GM06990 (cell line): ENCODE measurements at regions not wholly inside any gene's neighbourhood (a gene's known extent, or its start where the extent isn't known, plus 50 kb on each side); places are given as distances from the start of the nearest gene placed in this dataset.

ENCODE experiments used
- DNase-seq: peaks from one replicate; pipeline ENCODE4 v3.0.0-alpha.2; 2011; ENCODE audit not compliant: insufficient read length; ENCODE audit errors: extremely low read depth
- H3K27me3 ChIP-seq: replicated peaks from 2 replicates; pipeline ENCODE4 v1.6.0; 2011; ENCODE audit warnings: low read length; ENCODE audit not compliant: control insufficient read depth, insufficient read depth
- H3K36me3 ChIP-seq: 2 replicates; pipeline ENCODE4 v1.5.1; 2011; ENCODE audit warnings: low read length; ENCODE audit not compliant: control insufficient read depth, insufficient read depth
- H3K4me3 ChIP-seq: replicated peaks from 2 replicates; pipeline ENCODE4 v1.5.1; 2011; ENCODE audit warnings: low read depth, mild to moderate bottlenecking, control low read depth, low read length
- TF ChIP-seq, protein P1 (sequence below): IDR thresholded peaks from 2 replicates; pipeline ENCODE4 v1.5.1; 2011; ENCODE audit warnings: low read length, control low read depth, mild to moderate bottlenecking, inconsistent platforms; ENCODE audit not compliant: insufficient read depth, poor library complexity, severe bottlenecking

DNA sequence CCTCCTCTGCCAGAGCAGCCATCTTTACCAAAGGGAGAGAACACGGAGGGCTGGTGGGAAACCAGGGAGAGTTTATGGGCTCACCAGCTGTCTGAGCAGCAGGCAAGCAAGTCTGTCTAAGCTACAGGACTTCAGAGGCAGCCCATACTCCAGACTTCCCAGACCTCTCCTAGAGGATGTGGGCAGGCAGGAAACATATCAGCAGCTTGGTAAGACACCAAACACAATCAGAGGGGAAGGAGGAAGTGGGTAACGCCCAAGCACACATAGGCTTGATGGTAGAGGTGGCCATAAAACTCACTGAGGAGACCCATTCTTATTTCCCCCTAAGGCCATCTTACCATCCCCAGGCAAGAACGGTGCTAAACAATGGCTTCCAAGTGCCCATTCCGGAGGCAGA, 143.1 kb upstream of the ARID1B start:
- no peak overlapping the region for H3K4me3 ChIP-seq

DNA sequence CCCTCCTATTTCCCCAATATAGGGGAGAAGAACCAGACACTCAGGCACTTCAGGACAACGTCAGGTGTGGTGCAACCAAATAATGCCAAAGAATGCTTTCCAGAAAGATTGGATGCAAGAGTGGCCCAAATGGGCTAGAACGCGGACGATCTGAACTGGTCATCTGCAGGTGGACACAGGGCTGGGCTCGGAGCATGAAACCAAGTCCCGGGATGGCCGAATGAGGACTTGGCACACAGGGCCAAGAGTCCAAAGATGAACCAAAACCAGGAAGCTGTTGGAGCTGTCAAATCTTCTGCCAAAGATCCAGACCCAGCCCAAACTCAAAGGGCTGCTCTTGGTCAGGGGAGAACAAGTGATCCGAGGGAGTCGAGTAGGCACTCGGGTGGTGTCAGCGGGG, 143.9 kb upstream of the ARID1B start:
- no peak overlapping the region for H3K4me3 ChIP-seq
- TF ChIP-seq, protein P1, sequence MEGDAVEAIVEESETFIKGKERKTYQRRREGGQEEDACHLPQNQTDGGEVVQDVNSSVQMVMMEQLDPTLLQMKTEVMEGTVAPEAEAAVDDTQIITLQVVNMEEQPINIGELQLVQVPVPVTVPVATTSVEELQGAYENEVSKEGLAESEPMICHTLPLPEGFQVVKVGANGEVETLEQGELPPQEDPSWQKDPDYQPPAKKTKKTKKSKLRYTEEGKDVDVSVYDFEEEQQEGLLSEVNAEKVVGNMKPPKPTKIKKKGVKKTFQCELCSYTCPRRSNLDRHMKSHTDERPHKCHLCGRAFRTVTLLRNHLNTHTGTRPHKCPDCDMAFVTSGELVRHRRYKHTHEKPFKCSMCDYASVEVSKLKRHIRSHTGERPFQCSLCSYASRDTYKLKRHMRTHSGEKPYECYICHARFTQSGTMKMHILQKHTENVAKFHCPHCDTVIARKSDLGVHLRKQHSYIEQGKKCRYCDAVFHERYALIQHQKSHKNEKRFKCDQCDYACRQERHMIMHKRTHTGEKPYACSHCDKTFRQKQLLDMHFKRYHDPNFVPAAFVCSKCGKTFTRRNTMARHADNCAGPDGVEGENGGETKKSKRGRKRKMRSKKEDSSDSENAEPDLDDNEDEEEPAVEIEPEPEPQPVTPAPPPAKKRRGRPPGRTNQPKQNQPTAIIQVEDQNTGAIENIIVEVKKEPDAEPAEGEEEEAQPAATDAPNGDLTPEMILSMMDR, result no peak
- no peaks in the 10 kb centered on the region for H3K36me3 ChIP-seq
- DNase-seq, result no peak
- no peaks in the 10 kb centered on the region for H3K27me3 ChIP-seq

More for the DNA sequence above, 143.1 kb upstream of the ARID1B start:
- Histone ChIP-seq H3K36me3 (no peaks in the 10 kb centered on the region), H3K27me3 (no peaks in the 10 kb centered on the region)
- TF ChIP-seq, protein P1, result no peak
- DNase-seq, result no peak

GRCh38 chr6:156630613-156631302, 146.4 kb upstream of the ARID1B start:
- DNase-seq, result no peak
- H3K27me3 ChIP-seq, result no peaks in the 10 kb centered on the region
- TF ChIP-seq, protein P1, result no peak
- no peaks in the 10 kb centered on the region for H3K36me3 ChIP-seq
- H3K4me3 ChIP-seq, result no peak overlapping the region

GRCh38 chr6:156628805-156629204, 148.4 kb upstream of the ARID1B start:
- Histone ChIP-seq H3K36me3 (no peaks in the 10 kb centered on the region), H3K27me3 (no peaks in the 10 kb centered on the region), H3K4me3 (no peak overlapping the region)
- TF ChIP-seq, protein P1, result no peak
- no peak for DNase-seq

- Histone ChIP-seq H3K36me3 (no peaks in the 10 kb centered on the region), H3K4me3 (no peak overlapping the region), H3K27me3 (no peaks in the 10 kb centered on the region)
- DNase-seq, result no peak
- TF ChIP-seq, protein P1, result no peak
Measured at GRCh38 chr6:156627524-156627923, 149.7 kb upstream of the ARID1B start.

- no peaks in the 10 kb centered on the region for H3K36me3 ChIP-seq
- no peak for DNase-seq
- no peak overlapping the region for H3K4me3 ChIP-seq
- TF ChIP-seq, protein P1, result no peak
- H3K27me3 ChIP-seq, result no peaks in the 10 kb centered on the region
Measured at GRCh38 chr6:156622185-156622584, 155.0 kb upstream of the ARID1B start.
